K562 (cell line): ENCODE measurements at regions not wholly inside any gene's neighbourhood (a gene's known extent, or its start where the extent isn't known, plus 50 kb on each side); places are given as distances from the start of the nearest gene placed in this dataset.

Experiments used
- ATAC-seq: fragments of 200-7000 bp; cut with Tn5 transposase; 3 replicates; pipeline ENCODE4 v1.9.1; 2020; ENCODE audit warnings: moderate library complexity
- BruUV-seq: library from RNA; stranded (reverse); fragments of 400-500 nt; replicated peaks from 2 replicates; lab custom pipeline; 2021; lab: Mats Ljungman, UMichigan
- CTCF ChIA-PET: fragments of 300-600 bp; formaldehyde crosslinking; extraction: SDS; loops from one replicate; lab custom pipeline; 2021; ENCODE audit warnings: low intra/inter-chr PET ratio; lab: Yijun Ruan, JAX
- POLR2A ChIA-PET: fragments of 300-600, 350-650 bp; sonication (Branson Sonifier 250); formaldehyde crosslinking; extraction: SDS; loops from one replicate; lab custom pipeline; 2021; ENCODE audit warnings: antibody characterized with exemption, inconsistent platforms; lab: Yijun Ruan, JAX
- DNase-seq, 4 experiments: peaks; one replicate each; pipeline versions ENCODE4 v3.0.0 to v3.0.0-alpha.2; 2011 to 2018; ENCODE audit warnings: low spot score in 3 of 4, mixed read lengths in 3 of 4; ENCODE audit errors: extremely low read depth in 1 of 4
- FAIRE-seq: peaks from 2 replicates; lab custom pipeline; 2011; peaks lifted over from hg19 to GRCh38; lab: Jason Lieb, UNC
- H2AFZ ChIP-seq: 2 replicates; pipeline ENCODE4 v1.6.0; 2011; ENCODE audit warnings: low read depth, low read length, control low read depth, inconsistent platforms
- H3K27ac ChIP-seq: fragments of 200-600 bp; 3 replicates; pipeline ENCODE4 v1.8.0; 2011; ENCODE audit warnings: low read depth, mild to moderate bottlenecking, control low read depth, inconsistent platforms, low read length, moderate library complexity, mixed read lengths; ENCODE audit errors: extremely low read depth
- H3K27me3 ChIP-seq, 2 experiments: fragments of 300-600 bp in 1 of 2; 2 replicates in 1 of 2; 3 replicates in 1 of 2; pipeline versions ENCODE4 v1.6.0 to v1.8.0; 2011; ENCODE audit warnings: inconsistent platforms in 2 of 2, low read length in 2 of 2, mild to moderate bottlenecking in 1 of 2, mixed read lengths in 1 of 2, moderate library complexity in 1 of 2; ENCODE audit not compliant: control insufficient read depth in 2 of 2, insufficient read depth in 2 of 2
- H3K36me3 ChIP-seq: fragments of 300-600 bp; 3 replicates; pipeline ENCODE4 v1.8.0; 2011; ENCODE audit warnings: mild to moderate bottlenecking, low read length, inconsistent platforms; ENCODE audit not compliant: control insufficient read depth, insufficient read depth
- H3K4me1 ChIP-seq, 2 experiments: fragments of 200-600 bp in 1 of 2; replicated peaks in 1 of 2; 2 replicates in 1 of 2; 3 replicates in 1 of 2; pipeline versions ENCODE4 v1.5.1 to v1.8.0; 2011; ENCODE audit warnings: inconsistent platforms in 2 of 2, low read length in 2 of 2, mild to moderate bottlenecking in 1 of 2, mixed read lengths in 1 of 2, moderate library complexity in 1 of 2; ENCODE audit not compliant: control insufficient read depth in 2 of 2, insufficient read depth in 2 of 2
- H3K4me2 ChIP-seq: 2 replicates; pipeline ENCODE4 v1.6.1; 2011; ENCODE audit warnings: low read length, control low read depth, inconsistent platforms, mixed read lengths; ENCODE audit not compliant: insufficient read depth
- H3K4me3 ChIP-seq: fragments of 200-600 bp; sonication (generic), shearing (Covaris generic); 2 replicates; pipeline ENCODE4 v1.5.1; 2016; ENCODE audit warnings: control low read depth, inconsistent platforms
- H3K79me2 ChIP-seq: fragments of 200-600 bp; 3 replicates; pipeline ENCODE4 v1.8.0; 2011; ENCODE audit warnings: low read length, inconsistent platforms; ENCODE audit not compliant: control insufficient read depth, insufficient read depth
- H3K9ac ChIP-seq, 2 experiments: 2 replicates each; pipeline versions ENCODE4 v1.6.0 to v1.6.1; 2011; ENCODE audit warnings: low read depth in 2 of 2, low read length in 2 of 2, control low read depth in 1 of 2, inconsistent platforms in 1 of 2, mild to moderate bottlenecking in 1 of 2, mixed read lengths in 1 of 2; ENCODE audit not compliant: insufficient read depth in 1 of 2
- H3K9me1 ChIP-seq: one replicate; pipeline ENCODE4 v1.6.0; 2011; ENCODE audit warnings: inconsistent platforms, mild to moderate bottlenecking, low read length, moderate library complexity; ENCODE audit not compliant: control insufficient read depth, insufficient read depth
- H3K9me3 ChIP-seq: replicated peaks from 2 replicates; pipeline ENCODE4 v1.5.1; 2011; ENCODE audit warnings: low read depth, low read length, inconsistent platforms; ENCODE audit not compliant: control insufficient read depth, insufficient read depth
- H4K20me1 ChIP-seq: replicated peaks from 2 replicates; pipeline ENCODE4 v1.6.1; 2011; ENCODE audit warnings: low read length, inconsistent platforms, mixed read lengths; ENCODE audit not compliant: control insufficient read depth, insufficient read depth
- ATF6 ChIP-seq: sonication (generic); formaldehyde crosslinking; IDR thresholded peaks from 2 replicates; pipeline ENCODE4 v1.4.0; 2020; ENCODE audit warnings: mild to moderate bottlenecking, missing genetic modification reagents
- BDP1 ChIP-seq: IDR thresholded peaks from 3 replicates; pipeline ENCODE4 v1.6.1; 2011; ENCODE audit not compliant: insufficient read length, insufficient read depth
- CREB5 ChIP-seq: fragments of 250-450 bp; sonication (Bioruptor Pico); IDR thresholded peaks from 2 replicates; pipeline ENCODE4 v1.5.0; 2020; ENCODE audit warnings: mild to moderate bottlenecking
- E2F5 ChIP-seq: sonication (generic); formaldehyde crosslinking; IDR thresholded peaks from 2 replicates; pipeline ENCODE4 v1.8.0; 2022; ENCODE audit warnings: mild to moderate bottlenecking, missing genetic modification reagents
- ELF2 ChIP-seq: fragments of 250-450 bp; sonication (Bioruptor Pico); IDR thresholded peaks from 2 replicates; pipeline ENCODE4 v1.5.0; 2021; ENCODE audit warnings: mild to moderate bottlenecking
- GTF3C2 ChIP-seq: IDR thresholded peaks from 3 replicates; pipeline ENCODE4 v1.6.1; 2011; ENCODE audit warnings: borderline replicate concordance, mild to moderate bottlenecking, moderate library complexity; ENCODE audit not compliant: insufficient read length; ENCODE audit errors: extremely low read depth
- MTA3 ChIP-seq: fragments of 450-650 bp; formaldehyde crosslinking; IDR thresholded peaks from 2 replicates; pipeline ENCODE4 v1.6.1; 2017; ENCODE audit warnings: mild to moderate bottlenecking, borderline replicate concordance
- NCOR1 ChIP-seq: fragments of 450-650 bp; IDR thresholded peaks from 2 replicates; pipeline ENCODE4 v1.6.1; 2016; ENCODE audit warnings: mild to moderate bottlenecking, moderate library complexity
- NFATC3 ChIP-seq: fragments of 450-650 bp; IDR thresholded peaks from 2 replicates; pipeline ENCODE4 v1.6.1; 2017; ENCODE audit warnings: mild to moderate bottlenecking
- POLR2AphosphoS5 ChIP-seq: IDR thresholded peaks from 2 replicates; pipeline ENCODE4 v1.6.1; 2011; ENCODE audit warnings: mild to moderate bottlenecking, low read depth, low read length, moderate library complexity; ENCODE audit not compliant: control insufficient read depth, insufficient read depth
- RAD21 ChIP-seq, 2 experiments: fragments of 250-450 bp in 1 of 2; fragments of 450-650 bp in 1 of 2; sonication (Bioruptor Pico) in 1 of 2; formaldehyde crosslinking in 1 of 2; IDR thresholded peaks in 1 of 2; conservative IDR thresholded peaks in 1 of 2; 2 replicates each; pipeline versions ENCODE4 v1.4.0 to v1.8.0; 2020 to 2022; ENCODE audit warnings: mild to moderate bottlenecking in 2 of 2, moderate library complexity in 1 of 2
- TBP ChIP-seq: optimal IDR thresholded peaks from 2 replicates; pipeline ENCODE3; 2011; ENCODE audit warnings: low read depth, low read length, improper control_type of control experiment
- ZBTB2 ChIP-seq: fragments of 450-650 bp; IDR thresholded peaks from 2 replicates; pipeline ENCODE4 v1.6.1; 2016; ENCODE audit warnings: antibody characterized with exemption
- ZNF124 ChIP-seq: sonication (generic); formaldehyde crosslinking; IDR thresholded peaks from 2 replicates; pipeline ENCODE4 v1.8.1; 2022; ENCODE audit warnings: missing genetic modification reagents
- ZZZ3 ChIP-seq: fragments of 450-650 bp; IDR thresholded peaks from 2 replicates; pipeline ENCODE4 v1.6.1; 2016; ENCODE audit warnings: antibody characterized with exemption, mild to moderate bottlenecking, moderate library complexity
- in situ Hi-C: fragments of 300-500 bp; cut with MboI; formaldehyde crosslinking; loops from 4 replicates; pipeline ENCODE4 v1.15.0; 2018; ENCODE audit warnings: inconsistent platforms, mixed read lengths
- intact Hi-C: fragments of 100-400 bp; cut with micrococcal nuclease; formaldehyde crosslinking; loops from 2 replicates; pipeline ENCODE4 v1.14.2; 2022

GRCh38 chr14:43123544-43123943 is 1383.5 kb downstream of the FSCB start:
- Histone ChIP-seq H3K4me2 (no peak overlapping the region), H3K79me2 (no peaks in the 10 kb centered on the region), H3K27me3 (no peaks in the 10 kb centered on the region), H4K20me1 (no peaks in the 10 kb centered on the region), H3K27ac (no peak overlapping the region), H3K4me1 (no peaks in the 10 kb centered on the region), H3K4me3 (no peak overlapping the region), H2AFZ (no peak overlapping the region), H3K9me1 (no peaks in the 10 kb centered on the region), H3K36me3 (no peaks in the 10 kb centered on the region), H3K9ac (no peak overlapping the region), H3K9me3 (no peaks in the 10 kb centered on the region)
- FAIRE-seq (no peak), DNase-seq (no peak), ATAC-seq (no peak)
- POLR2A ChIA-PET, result no interaction called here
- BruUV-seq, result no TSS peak
- CTCF ChIA-PET, result no interaction called here
- in situ Hi-C loops (no loop called here), intact Hi-C loops (no loop called here)
- TF ChIP-seq ZBTB2 (no peak), ZZZ3 (no peak), NFATC3 (no peak), ATF6 (CRISPR knock-in tag) (no peak), MTA3 (no peak), ZNF124 (CRISPR knock-in tag) (no peak), E2F5 (CRISPR knock-in tag) (no peak), TBP (no peak), CREB5 (CRISPR knock-in tag) (no peak), POLR2AphosphoS5 (no peak), RAD21 (CRISPR knock-in tag; conservative IDR thresholded peaks at IDR 0.05 in 1 of 2, IDR thresholded peaks at IDR 0.05 in 1 of 2) (no peak), GTF3C2 (no peak), BDP1 (no peak), ELF2 (CRISPR knock-in tag) (no peak), NCOR1 (no peak)
